ENCODE measurements at regions not wholly inside any gene's neighbourhood (a gene's known extent, or its start where the extent isn't known, plus 50 kb on each side); places are given as distances from the start of the nearest gene placed in this dataset.

- H3K4me2 ChIP-seq (ENCODE audit: low read length) = no peak overlapping the region
- no peaks in the 10 kb centered on the region for H3K27me3 ChIP-seq (ENCODE audit: insufficient read depth, low read depth, low read length)
- no peaks in the 10 kb centered on the region for H3F3A ChIP-seq (ENCODE audit: insufficient read depth, low read length, poor library complexity, severe bottlenecking)
- TF ChIP-seq RAD21 (conservative IDR thresholded peaks at IDR 0.05) (no peak), MXI1 (conservative IDR thresholded peaks at IDR 0.05; ENCODE audit: poor library complexity, severe bottlenecking) (no peak)
- H4K20me1 ChIP-seq (ENCODE audit: insufficient read depth) = no peaks in the 10 kb centered on the region
- H3K4me3 ChIP-seq (ENCODE audit: low read length) = no peak overlapping the region
- H3K9ac ChIP-seq (ENCODE audit: low read length) = no peak overlapping the region
- no peak overlapping the region for H2AFZ ChIP-seq (ENCODE audit: low read depth, low read length)
- H3K79me2 ChIP-seq (replicated peaks; ENCODE audit: insufficient read depth, low read length) = no peaks in the 10 kb centered on the region
- no peaks in the 10 kb centered on the region for H3K9me3 ChIP-seq (ENCODE audit: low read length)
- no peaks in the 10 kb centered on the region for H3K36me3 ChIP-seq (ENCODE audit: insufficient read depth, low read length)
- H3K27ac ChIP-seq (ENCODE audit: low read length) = no peak overlapping the region
- no peaks in the 10 kb centered on the region for H3K9me2 ChIP-seq (ENCODE audit: insufficient read depth, low read length)
These were observed 224.5 kb downstream of the SLC4A3 start for GRCh38 chr2:219851801-219852481.

GRCh38 chr2:219852626-219853025 lies 225.2 kb downstream of the SLC4A3 start:
- Histone ChIP-seq H3K9me2 (ENCODE audit: insufficient read depth, low read length) (no peaks in the 10 kb centered on the region), H2AFZ (ENCODE audit: low read depth, low read length) (no peak overlapping the region), H3K36me3 (ENCODE audit: insufficient read depth, low read length) (no peaks in the 10 kb centered on the region), H3K4me2 (ENCODE audit: low read length) (no peak overlapping the region), H3K9ac (ENCODE audit: low read length) (no peak overlapping the region), H3F3A (ENCODE audit: insufficient read depth, low read length, poor library complexity, severe bottlenecking) (no peaks in the 10 kb centered on the region), H3K4me3 (ENCODE audit: low read length) (no peak overlapping the region), H3K27me3 (ENCODE audit: insufficient read depth, low read depth, low read length) (no peaks in the 10 kb centered on the region), H3K9me3 (ENCODE audit: low read length) (no peaks in the 10 kb centered on the region), H3K27ac (ENCODE audit: low read length) (no peak overlapping the region), H4K20me1 (ENCODE audit: insufficient read depth) (no peaks in the 10 kb centered on the region), H3K79me2 (replicated peaks; ENCODE audit: insufficient read depth, low read length) (no peaks in the 10 kb centered on the region)
- no peak for TF ChIP-seq EP300 (conservative IDR thresholded peaks at IDR 0.05; ENCODE audit: poor library complexity, severe bottlenecking)
- TF ChIP-seq EZH2 (IDR thresholded peaks at IDR 0.05; ENCODE audit: borderline replicate concordance, insufficient read depth, low read length, poor library complexity, severe bottlenecking) = no peak
- no peak for TF ChIP-seq SMC3 (conservative IDR thresholded peaks at IDR 0.05; ENCODE audit: poor library complexity)
- no peak for TF ChIP-seq TAF1 (IDR thresholded peaks at IDR 0.05; ENCODE audit: low read depth)
- no peak for TF ChIP-seq REST (IDR thresholded peaks at IDR 0.05; ENCODE audit: borderline replicate concordance)
- no peak for TF ChIP-seq RAD21 (conservative IDR thresholded peaks at IDR 0.05)
- TF ChIP-seq CTCF (IDR thresholded peaks at IDR 0.05; ENCODE audit: poor library complexity, severe bottlenecking) = no peak
- no peak for TF ChIP-seq MXI1 (conservative IDR thresholded peaks at IDR 0.05; ENCODE audit: poor library complexity, severe bottlenecking)
- TF ChIP-seq POLR2AphosphoS5 (IDR thresholded peaks at IDR 0.05) = no peak
